ENCODE measurements at regions not wholly inside any gene's neighbourhood (a gene's known extent, or its start where the extent isn't known, plus 50 kb on each side); places are given as distances from the start of the nearest gene placed in this dataset.

GRCh38 chr11:100460426-100460825, 226.7 kb upstream of the ARHGAP42 start:
- no peak for TF ChIP-seq POLR2A (IDR thresholded peaks at IDR 0.05)
- no peak for TF ChIP-seq CTCF (IDR thresholded peaks at IDR 0.05)
